Fibroblast of villous mesenchyme (primary cell): ENCODE measurements at regions not wholly inside any gene's neighbourhood (a gene's known extent, or its start where the extent isn't known, plus 50 kb on each side); places are given as distances from the start of the nearest gene placed in this dataset.
"Not testable (repeated sequence)": the region's sequence is repeated elsewhere in the genome, so short reads cannot be mapped to it uniquely, and the experiment has no call there.

Source experiments
- DNase-seq: peaks from one replicate; pipeline ENCODE4 v3.0.0-alpha.2; 2010; ENCODE audit warnings: low read depth
- H3K4me3 ChIP-seq: 2 replicates; pipeline ENCODE4 v1.5.1; 2011; ENCODE audit warnings: low read depth, mild to moderate bottlenecking, low read length
- CTCF ChIP-seq: IDR thresholded peaks from 2 replicates; pipeline ENCODE4 v1.5.1; 2012; ENCODE audit warnings: low read depth, mild to moderate bottlenecking, low read length; ENCODE audit not compliant: insufficient read depth

- no peak for DNase-seq
- no peak for TF ChIP-seq CTCF
- H3K4me3 ChIP-seq: no peak overlapping the region
Measured at GRCh38 chr13:21911646-21912298, 240.9 kb downstream of the FGF9 start.

GRCh38 chr13:21913010-21913409 is 242.1 kb downstream of the FGF9 start:
- DNase-seq: no peak
- no peak overlapping the region for H3K4me3 ChIP-seq
- no peak for TF ChIP-seq CTCF

GRCh38 chr13:21917086-21918015 is 246.5 kb downstream of the FGF9 start:
- TF ChIP-seq CTCF: no peak
- peak; percentile 4 for DNase-seq
- no peak overlapping the region for H3K4me3 ChIP-seq

- not testable (repeated sequence) for H3K4me3 ChIP-seq, DNase-seq
Measured at GRCh38 chr13:21920802-21921201, 249.9 kb downstream of the FGF9 start.

- DNase-seq: no peak
- H3K4me3 ChIP-seq: no peak overlapping the region
- TF ChIP-seq CTCF: no peak
Measured at GRCh38 chr13:21924958-21925357, 254.1 kb downstream of the FGF9 start.

- H3K4me3 ChIP-seq: no peak overlapping the region
- TF ChIP-seq CTCF: no peak
- no peak for DNase-seq
Measured at GRCh38 chr13:21925720-21926119, 254.8 kb downstream of the FGF9 start.

GRCh38 chr13:21929400-21929799 is 258.5 kb downstream of the FGF9 start:
- no peak for TF ChIP-seq CTCF
- no peak overlapping the region for H3K4me3 ChIP-seq

More at GRCh38 chr13:21929400-21929799, 258.5 kb downstream of the FGF9 start:
- DNase-seq: no peak
